Cardiac fibroblast (primary cell): ENCODE measurements at regions not wholly inside any gene's neighbourhood (a gene's known extent, or its start where the extent isn't known, plus 50 kb on each side); places are given as distances from the start of the nearest gene placed in this dataset.
A peak's percentile ranks its signal among the peaks of the same experiment; 100 is the strongest.

Source experiments
- DNase-seq, 2 donors: peaks; one replicate each; pipeline versions ENCODE4 v3.0.0 to v3.0.0-alpha.2; 2010; ENCODE audit warnings: low read depth in 2 of 2
- H3K4me3 ChIP-seq, 2 donors: replicated peaks in 1 of 2; 1 replicate in 1 of 2; 2 replicates in 1 of 2; pipeline ENCODE4 v1.5.1; 2011; ENCODE audit warnings: low read depth in 2 of 2, low read length in 2 of 2, mild to moderate bottlenecking in 2 of 2, moderate library complexity in 1 of 2
- CTCF ChIP-seq: IDR thresholded peaks from one replicate; pipeline ENCODE4 v1.5.1; 2011; ENCODE audit warnings: low read depth, mild to moderate bottlenecking, low read length, inconsistent platforms

GRCh38 chr12:24133384-24133783, 183.9 kb upstream of the SOX5 start:
- TF ChIP-seq CTCF: no peak
- H3K4me3 ChIP-seq: no peak overlapping the region
- DNase-seq: no peak

GRCh38 chr12:24127919-24128721, 178.7 kb upstream of the SOX5 start:
- no peak for TF ChIP-seq CTCF
- no peak for DNase-seq
- H3K4me3 ChIP-seq: no peak overlapping the region

- no peak for DNase-seq
- no peak for TF ChIP-seq CTCF
- H3K4me3 ChIP-seq: no peak overlapping the region
Observed at GRCh38 chr12:24125280-24125679, 175.8 kb upstream of the SOX5 start.

GRCh38 chr12:24121911-24122310, 172.4 kb upstream of the SOX5 start:
- DNase-seq: no peak
- TF ChIP-seq CTCF: no peak
- no peak overlapping the region for H3K4me3 ChIP-seq

GRCh38 chr12:24118668-24119067, 169.2 kb upstream of the SOX5 start:
- no peak for TF ChIP-seq CTCF

GRCh38 chr12:24116548-24116947, 167.1 kb upstream of the SOX5 start:
- H3K4me3 ChIP-seq: no peak overlapping the region
- no peak for TF ChIP-seq CTCF
- no peak for DNase-seq

More at GRCh38 chr12:24118668-24119067, 169.2 kb upstream of the SOX5 start:
- peak; percentile 15 to 47 for DNase-seq
- no peak overlapping the region for H3K4me3 ChIP-seq
